Stomach (tissue), 8 donors: ENCODE measurements at regions not wholly inside any gene's neighbourhood (a gene's known extent, or its start where the extent isn't known, plus 50 kb on each side); places are given as distances from the start of the nearest gene placed in this dataset.

Experiments
- DNase-seq, 2 donors: peaks; one replicate each; pipeline versions ENCODE4 v3.0.0 to v3.0.0-alpha.2; 2013 to 2019
- H3K27ac ChIP-seq, 5 donors: fragments of 200-600 bp in 4 of 5; sonication (generic) in 4 of 5; one replicate each; pipeline ENCODE4 v1.5.1; 2013 to 2019; ENCODE audit warnings: mild to moderate bottlenecking in 1 of 5, moderate library complexity in 1 of 5
- H3K27me3 ChIP-seq, 3 donors: fragments of 200-600 bp; sonication (generic); one replicate each; pipeline ENCODE4 v1.5.1; 2017 to 2019; ENCODE audit warnings: mixed run types in 1 of 3
- H3K36me3 ChIP-seq, 4 donors: fragments of 200-600 bp; sonication (generic); 1 replicate in 3 of 4; 2 replicates in 1 of 4; pipeline ENCODE4 v1.5.1; 2016 to 2019
- H3K4me1 ChIP-seq, 4 donors: fragments of 200-600 bp; sonication (generic); one replicate each; pipeline ENCODE4 v1.5.1; 2016 to 2019
- H3K4me3 ChIP-seq, 4 donors: fragments of 200-600 bp; sonication (generic) in 3 of 4; one replicate each; pipeline ENCODE4 v1.5.1; 2016 to 2019; ENCODE audit warnings: mild to moderate bottlenecking in 1 of 4
- H3K9me3 ChIP-seq, 4 donors: fragments of 200-600 bp; sonication (generic); one replicate each; pipeline ENCODE4 v1.5.1; 2016 to 2019
- CTCF ChIP-seq, 7 experiments: fragments of 450-650 bp in 4 of 7; fragments of 200-600 bp in 3 of 7; sonication (generic) in 3 of 7; IDR thresholded peaks; one replicate each; pipeline ENCODE4 v1.5.1; 2016 to 2019; ENCODE audit warnings: antibody characterized with exemption in 7 of 7, control low read depth in 2 of 7, mild to moderate bottlenecking in 1 of 7
- EP300 ChIP-seq: sonication (generic); formaldehyde crosslinking; IDR thresholded peaks from one replicate; pipeline ENCODE4 v1.6.1; 2017; ENCODE audit warnings: antibody characterized with exemption
- POLR2A ChIP-seq, 4 donors: fragments of 450-650 bp; IDR thresholded peaks; one replicate each; pipeline ENCODE4 v1.6.1; 2016; ENCODE audit warnings: antibody characterized with exemption in 4 of 4, control low read depth in 2 of 4, mild to moderate bottlenecking in 1 of 4, moderate library complexity in 1 of 4
- POLR2AphosphoS5 ChIP-seq, 3 donors: sonication (generic); formaldehyde crosslinking; IDR thresholded peaks; one replicate each; pipeline ENCODE4 v1.6.1; 2016; ENCODE audit warnings: antibody characterized with exemption in 3 of 3
- WGBS, 5 donors: extraction: QIAGEN DNeasy Blood & Tissue Kit in 3 of 5; methylation state at CpG; one replicate each; pipeline versions ENCODE4 v1.1.5 to v1.1.7; 2013 to 2018; 5-methylcytosine and 5-hydroxymethylcytosine counted together
- intact Hi-C: fragments of 100-400 bp; cut with DNase I; formaldehyde crosslinking; loops from one replicate; pipeline ENCODE4 v1.15.1; 2023; ENCODE audit warnings: low total_unique reads
- donor health status: healthy with polysubstance abuse.
- donor health status: Bipolar disorder and iron deficiency.
- donor health status: healthy.

- peak in 1 of 2 donors; percentile 6 for DNase-seq
- intact Hi-C loops: no loop called here
- WGBS, 5 donors: 55 to 81% (median 69%) methylated on average over 1 of the region's 1 CpG
- Histone ChIP-seq H3K9me3 (no peaks in the 10 kb centered on the region), H3K4me3 (no peak overlapping the region), H3K27ac (no peak overlapping the region), H3K27me3 (no peaks in the 10 kb centered on the region), H3K36me3 (no peaks in the 10 kb centered on the region), H3K4me1 (no peaks in the 10 kb centered on the region)
- TF ChIP-seq EP300 (no peak), CTCF (IDR thresholded peaks at IDR 0.05) (no peak), POLR2A (IDR thresholded peaks at IDR 0.05) (no peak), POLR2AphosphoS5 (IDR thresholded peaks at IDR 0.05) (no peak)
Measured at GRCh38 chr2:208820014-208820688, 413.6 kb downstream of the PTH2R start.

DNA sequence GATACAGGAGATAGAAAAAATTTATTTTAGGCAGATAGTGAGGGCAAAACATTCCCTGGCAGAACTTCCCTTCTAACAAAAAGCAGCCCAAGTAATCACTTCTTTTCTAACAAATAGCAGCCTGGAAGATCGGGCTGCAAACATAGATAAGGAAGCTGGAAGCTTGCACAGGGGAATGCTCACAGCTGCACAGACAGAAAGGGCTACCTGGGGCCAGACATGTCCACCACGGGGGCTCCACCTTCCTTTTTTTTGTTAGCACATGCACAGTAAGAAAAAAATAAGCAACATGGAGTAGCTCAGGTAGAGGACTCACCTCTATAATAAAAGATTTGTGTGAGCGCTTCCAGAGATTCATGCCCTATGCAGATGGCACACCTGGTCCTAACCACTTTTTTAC is 420.5 kb downstream of the PTH2R start:
- no peak for DNase-seq
- Histone ChIP-seq H3K4me3 (no peak overlapping the region), H3K4me1 (no peaks in the 10 kb centered on the region), H3K27me3 (no peaks in the 10 kb centered on the region), H3K36me3 (no peaks in the 10 kb centered on the region), H3K9me3 (no peaks in the 10 kb centered on the region), H3K27ac (no peak overlapping the region)
- intact Hi-C loops: no loop called here
- 33 to 41% (median 36%) methylated on average over 3 of the region's 3 CpGs for WGBS, 5 donors
- TF ChIP-seq POLR2AphosphoS5 (IDR thresholded peaks at IDR 0.05) (no peak), POLR2A (IDR thresholded peaks at IDR 0.05) (no peak), CTCF (IDR thresholded peaks at IDR 0.05) (no peak), EP300 (no peak)

- TF ChIP-seq EP300: no peak
- TF ChIP-seq POLR2AphosphoS5 (IDR thresholded peaks at IDR 0.05): no peak
- DNase-seq: no peak
- intact Hi-C loops: no loop called here
- no peak overlapping the region for H3K27ac ChIP-seq
- no peaks in the 10 kb centered on the region for H3K27me3 ChIP-seq
- no peaks in the 10 kb centered on the region for H3K9me3 ChIP-seq
- H3K4me3 ChIP-seq: no peak overlapping the region
- no peaks in the 10 kb centered on the region for H3K36me3 ChIP-seq
- H3K4me1 ChIP-seq: no peaks in the 10 kb centered on the region
- WGBS, 5 donors: 40 to 55% (median 44%) methylated on average over 4 of the region's 4 CpGs
Measured at GRCh38 chr2:208827549-208828221, 421.1 kb downstream of the PTH2R start.

DNA sequence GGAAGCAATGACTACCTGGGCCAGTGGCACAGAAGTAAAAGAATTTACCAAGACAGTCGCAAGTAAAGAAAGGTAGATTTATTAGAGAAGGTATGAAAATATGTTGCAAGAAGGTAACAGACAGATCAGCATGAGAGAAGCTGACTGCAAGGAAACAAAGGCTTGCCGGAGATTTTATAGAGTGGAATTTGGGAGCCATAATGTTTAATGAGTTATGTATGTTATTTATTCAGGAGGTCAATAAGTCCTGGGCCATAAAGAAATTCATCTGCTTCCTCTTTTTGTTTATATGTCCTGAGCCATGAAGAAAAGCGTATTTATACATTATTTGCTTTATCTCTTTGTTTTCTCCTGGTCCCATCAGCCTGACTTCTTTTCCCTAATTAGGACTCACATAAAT is 423.6 kb downstream of the PTH2R start:
- Histone ChIP-seq H3K4me3 (no peak overlapping the region), H3K36me3 (no peaks in the 10 kb centered on the region), H3K27me3 (no peaks in the 10 kb centered on the region), H3K9me3 (no peaks in the 10 kb centered on the region), H3K4me1 (no peaks in the 10 kb centered on the region), H3K27ac (no peak overlapping the region)
- TF ChIP-seq EP300: no peak
- TF ChIP-seq POLR2AphosphoS5 (IDR thresholded peaks at IDR 0.05): no peak
- no peak for TF ChIP-seq CTCF (IDR thresholded peaks at IDR 0.05)
- no peak for TF ChIP-seq POLR2A (IDR thresholded peaks at IDR 0.05)
- no peak for DNase-seq
- intact Hi-C loops: no loop called here
- 70 to 83% (median 77%) methylated on average over 3 of the region's 3 CpGs for WGBS, 5 donors

DNA sequence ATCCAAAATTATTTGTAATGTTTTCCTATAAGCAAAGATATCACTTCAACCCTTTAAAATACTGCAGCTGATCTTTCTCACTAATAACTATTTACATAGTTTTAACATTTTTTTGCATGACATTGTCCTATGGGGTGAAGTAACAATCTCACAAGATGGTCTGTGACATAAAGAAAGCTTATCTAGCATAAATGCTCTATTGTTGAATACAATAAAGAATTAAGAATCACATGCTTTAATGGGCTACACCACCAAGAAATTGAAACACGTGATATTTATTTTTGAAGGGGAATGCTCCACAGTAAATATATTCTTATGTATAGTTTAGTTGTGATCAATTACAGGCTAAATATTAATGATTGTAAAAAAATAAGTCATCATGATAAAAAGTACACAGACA is 441.1 kb downstream of the PTH2R start:
- no peaks in the 10 kb centered on the region for H3K4me1 ChIP-seq
- no peaks in the 10 kb centered on the region for H3K27me3 ChIP-seq
- no peak for DNase-seq
- no peak for TF ChIP-seq POLR2AphosphoS5 (IDR thresholded peaks at IDR 0.05)
- TF ChIP-seq CTCF (IDR thresholded peaks at IDR 0.05): no peak
- no peak for TF ChIP-seq EP300
- no peak for TF ChIP-seq POLR2A (IDR thresholded peaks at IDR 0.05)
- peaks cover 0 to 25% (median 15%) of the 10 kb centered on the region in 4 donors for H3K9me3 ChIP-seq
- intact Hi-C loops: no loop called here
- H3K36me3 ChIP-seq: no peaks in the 10 kb centered on the region
- no peak overlapping the region for H3K27ac ChIP-seq
- H3K4me3 ChIP-seq: no peak overlapping the region
- WGBS, 5 donors: 58 to 74% (median 65%) methylated on average over 1 of the region's 1 CpG
